ENCODE measurements at regions not wholly inside any gene's neighbourhood (a gene's known extent, or its start where the extent isn't known, plus 50 kb on each side); places are given as distances from the start of the nearest gene placed in this dataset.
"Not testable (repeated sequence)": the region's sequence is repeated elsewhere in the genome, so short reads cannot be mapped to it uniquely, and the experiment has no call there.

- no peak for FAIRE-seq
- Histone ChIP-seq H3K9me3 (no peaks in the 10 kb centered on the region), H3K27me3 (no peaks in the 10 kb centered on the region), H3K4me1 (no peaks in the 10 kb centered on the region), H3K27ac (no peak overlapping the region), H3K4me3 (no peak overlapping the region), H3K36me3 (no peaks in the 10 kb centered on the region)
- TF ChIP-seq CTCF (IDR thresholded peaks at IDR 0.05): no peak
- WGBS, 2 donors: 68 to 74% methylated on average over 3 of the region's 3 CpGs
- intact Hi-C loops (cut with DNase I): no loop called here
- ATAC-seq: no peak
- DNase-seq: no peak
These were observed 96.1 kb upstream of the PLSCR5 start for GRCh38 chr3:146701246-146701645.

- H3K36me3 ChIP-seq; H3K27ac ChIP-seq; H3K4me3 ChIP-seq; DNase-seq; H3K4me1 ChIP-seq; H3K9me3 ChIP-seq; H3K27me3 ChIP-seq; intact Hi-C loops (cut with DNase I); ATAC-seq; FAIRE-seq: not testable (repeated sequence)
These were observed 94.9 kb upstream of the PLSCR5 start for GRCh38 chr3:146700025-146700424.

- Histone ChIP-seq H3K27ac (no peak overlapping the region), H3K9me3 (no peaks in the 10 kb centered on the region), H3K4me1 (no peaks in the 10 kb centered on the region), H3K27me3 (no peaks in the 10 kb centered on the region), H3K4me3 (no peak overlapping the region), H3K36me3 (no peaks in the 10 kb centered on the region)
- ATAC-seq: no peak
- TF ChIP-seq CTCF (IDR thresholded peaks at IDR 0.05): no peak
- FAIRE-seq: no peak
- intact Hi-C loops (cut with DNase I): no loop called here
- WGBS, 2 donors: 80 to 93% methylated on average over 2 of the region's 2 CpGs
- no peak for DNase-seq
These were observed 87.1 kb upstream of the PLSCR5 start for GRCh38 chr3:146692254-146692653.

- TF ChIP-seq CTCF (IDR thresholded peaks at IDR 0.05): no peak
- DNase-seq: no peak
- FAIRE-seq: no peak
- intact Hi-C loops (cut with DNase I): no loop called here
- Histone ChIP-seq H3K27me3 (no peaks in the 10 kb centered on the region), H3K36me3 (no peaks in the 10 kb centered on the region), H3K9me3 (no peaks in the 10 kb centered on the region), H3K27ac (no peak overlapping the region), H3K4me1 (peaks cover 4 to 10% (median 7%) of the 10 kb centered on the region in 3 donors), H3K4me3 (no peak overlapping the region)
- WGBS, 2 donors: 80 to 87% methylated on average over 8 of the region's 8 CpGs
- no peak for ATAC-seq
These were observed 80.1 kb upstream of the PLSCR5 start for GRCh38 chr3:146685050-146685814.

GRCh38 chr3:146682171-146682570 lies 77.0 kb upstream of the PLSCR5 start:
- ATAC-seq (peak in 1 of 4 donors; percentile 46), FAIRE-seq (no peak), DNase-seq (no peak)
- H3K9me3 ChIP-seq: no peaks in the 10 kb centered on the region
- no peak overlapping the region for H3K27ac ChIP-seq
- intact Hi-C loops (cut with DNase I): no loop called here
- H3K36me3 ChIP-seq: no peaks in the 10 kb centered on the region
- no peak overlapping the region for H3K4me3 ChIP-seq
- H3K27me3 ChIP-seq: no peaks in the 10 kb centered on the region
- TF ChIP-seq CTCF (IDR thresholded peaks at IDR 0.05): no peak
- peaks cover 4 to 10% (median 7%) of the 10 kb centered on the region in 3 donors for H3K4me1 ChIP-seq
- 8 to 12% methylated on average over 5 of the region's 5 CpGs for WGBS, 2 donors
